H1 (cell line): ENCODE measurements at regions not wholly inside any gene's neighbourhood (a gene's known extent, or its start where the extent isn't known, plus 50 kb on each side); places are given as distances from the start of the nearest gene placed in this dataset.

Experiments
- CREB1 ChIP-seq: IDR thresholded peaks from 2 replicates; pipeline ENCODE4 v1.6.1; 2012; ENCODE audit warnings: inconsistent platforms
- EGR1 ChIP-seq: IDR thresholded peaks from 2 replicates; pipeline ENCODE4 v1.6.1; 2011; ENCODE audit warnings: low read depth, low read length, borderline replicate concordance
- POLR2A ChIP-seq, 2 experiments: IDR thresholded peaks; 1 replicate in 1 of 2; 2 replicates in 1 of 2; pipeline ENCODE4 v1.6.1; 2011; ENCODE audit warnings: low read depth in 2 of 2, low read length in 2 of 2, mild to moderate bottlenecking in 2 of 2; ENCODE audit errors: control extremely low read depth in 1 of 2
- SIN3A ChIP-seq, 2 experiments: IDR thresholded peaks in 1 of 2; conservative IDR thresholded peaks in 1 of 2; 2 replicates each; pipeline ENCODE4 v1.6.1; 2011 to 2012; ENCODE audit warnings: low read length in 2 of 2, improper control_type of control experiment in 1 of 2, low read depth in 1 of 2, mild to moderate bottlenecking in 1 of 2

GRCh38 chr6:113351173-113351834, 505.8 kb upstream of the MARCKS start:
- no peak for TF ChIP-seq SIN3A (conservative IDR thresholded peaks at IDR 0.05 in 1 of 2, IDR thresholded peaks at IDR 0.05 in 1 of 2; ENCODE audit: low read depth in 1 of 2, low read length in 2 of 2)
- TF ChIP-seq CREB1: no peak
- TF ChIP-seq POLR2A (IDR thresholded peaks at IDR 0.05; ENCODE audit: control extremely low read depth in 1 of 2, low read depth in 2 of 2, low read length in 2 of 2): no peak
- TF ChIP-seq EGR1: no peak
